Astrocyte (in vitro differentiated cells and primary cell): ENCODE measurements at regions not wholly inside any gene's neighbourhood (a gene's known extent, or its start where the extent isn't known, plus 50 kb on each side); places are given as distances from the start of the nearest gene placed in this dataset.

Experiments used
- EZH2 ChIP-seq: IDR thresholded peaks from 2 replicates; pipeline ENCODE4 v1.6.1; 2012; ENCODE audit warnings: mild to moderate bottlenecking, low read length, inconsistent platforms; ENCODE audit not compliant: insufficient read depth
- TF ChIP-seq, protein P1 (sequence below): IDR thresholded peaks from 2 replicates; pipeline ENCODE4 v1.5.1; 2011; ENCODE audit warnings: low read depth, mild to moderate bottlenecking, inconsistent platforms, low read length, moderate library complexity; ENCODE audit not compliant: insufficient read depth

GRCh38 chr12:19794116-19794515, 354.8 kb downstream of the AEBP2 start:
- no peak for TF ChIP-seq EZH2
- TF ChIP-seq, protein P1, sequence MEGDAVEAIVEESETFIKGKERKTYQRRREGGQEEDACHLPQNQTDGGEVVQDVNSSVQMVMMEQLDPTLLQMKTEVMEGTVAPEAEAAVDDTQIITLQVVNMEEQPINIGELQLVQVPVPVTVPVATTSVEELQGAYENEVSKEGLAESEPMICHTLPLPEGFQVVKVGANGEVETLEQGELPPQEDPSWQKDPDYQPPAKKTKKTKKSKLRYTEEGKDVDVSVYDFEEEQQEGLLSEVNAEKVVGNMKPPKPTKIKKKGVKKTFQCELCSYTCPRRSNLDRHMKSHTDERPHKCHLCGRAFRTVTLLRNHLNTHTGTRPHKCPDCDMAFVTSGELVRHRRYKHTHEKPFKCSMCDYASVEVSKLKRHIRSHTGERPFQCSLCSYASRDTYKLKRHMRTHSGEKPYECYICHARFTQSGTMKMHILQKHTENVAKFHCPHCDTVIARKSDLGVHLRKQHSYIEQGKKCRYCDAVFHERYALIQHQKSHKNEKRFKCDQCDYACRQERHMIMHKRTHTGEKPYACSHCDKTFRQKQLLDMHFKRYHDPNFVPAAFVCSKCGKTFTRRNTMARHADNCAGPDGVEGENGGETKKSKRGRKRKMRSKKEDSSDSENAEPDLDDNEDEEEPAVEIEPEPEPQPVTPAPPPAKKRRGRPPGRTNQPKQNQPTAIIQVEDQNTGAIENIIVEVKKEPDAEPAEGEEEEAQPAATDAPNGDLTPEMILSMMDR, result no peak
